GM21423 (cell line): ENCODE measurements at regions not wholly inside any gene's neighbourhood (a gene's known extent, or its start where the extent isn't known, plus 50 kb on each side); places are given as distances from the start of the nearest gene placed in this dataset.

Experiments used
- ATAC-seq: cut with Tn5 transposase; IDR thresholded peaks from one replicate; pipeline ENCODE4 v1.9.1; 2021; ENCODE audit warnings: mild to moderate bottlenecking, moderate library complexity; ENCODE audit not compliant: unreplicated experiment

DNA sequence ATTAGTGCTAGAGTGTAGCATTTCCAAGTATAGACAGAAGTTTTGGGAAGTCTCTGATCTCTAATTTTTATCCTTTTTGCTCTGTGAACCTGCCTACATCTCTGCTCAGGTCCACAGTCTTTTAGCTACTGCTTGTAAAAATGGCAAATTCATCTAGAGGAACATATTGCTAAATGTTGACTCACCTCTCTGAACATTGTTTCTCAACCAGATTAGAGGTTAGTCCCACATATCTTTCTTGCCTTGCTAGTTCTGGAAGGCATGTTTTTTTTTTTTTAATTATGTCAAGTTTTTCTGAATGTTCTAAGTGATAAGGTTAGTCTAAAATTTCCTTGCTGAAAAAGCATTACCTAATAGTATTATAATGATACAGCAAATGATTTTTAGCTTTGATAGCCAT lies 2889.6 kb upstream of the PCDH20 start:
- ATAC-seq: no peak

DNA sequence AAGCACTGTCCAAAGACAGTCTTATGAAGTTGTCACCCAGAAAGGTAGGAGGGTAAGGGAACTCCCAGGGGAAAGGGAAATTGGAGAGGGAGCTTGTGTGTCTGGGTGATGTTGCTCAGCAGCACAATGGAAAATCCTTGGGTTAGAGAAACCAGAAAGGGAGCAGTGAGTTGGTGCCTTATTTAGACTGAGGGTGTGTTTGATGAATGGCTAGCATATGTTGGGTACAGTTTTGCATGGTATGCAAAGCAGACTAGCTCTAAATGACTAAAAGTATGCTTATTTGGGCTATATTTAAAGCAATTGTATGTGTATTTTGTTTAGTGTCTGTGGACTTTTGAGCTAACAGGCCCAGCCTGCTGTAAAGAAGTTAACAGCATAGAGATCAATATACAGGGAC lies 2884.6 kb upstream of the PCDH20 start:
- ATAC-seq: no peak

- no peak for ATAC-seq
These were observed 2878.3 kb upstream of the PCDH20 start for GRCh38 chr13:64293923-64294322.

DNA sequence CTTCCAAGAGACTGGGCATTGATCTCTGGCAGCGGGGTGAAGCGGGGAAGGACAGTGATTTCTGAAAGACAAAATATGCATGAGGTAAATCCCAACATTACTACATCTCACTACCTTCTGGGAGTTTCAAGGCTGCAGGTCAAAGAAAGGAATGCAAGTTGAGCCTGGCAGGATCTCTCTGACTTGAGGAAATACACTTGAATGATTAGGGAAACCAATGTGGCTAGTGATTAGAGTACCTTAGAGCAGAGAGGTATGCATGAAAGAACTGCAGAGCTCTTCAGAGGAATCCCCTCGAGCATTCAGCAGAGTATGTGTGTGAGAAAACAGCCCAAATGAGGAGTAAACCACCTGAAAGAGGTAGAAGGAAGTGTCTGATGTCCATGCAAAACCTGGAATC lies 2874.1 kb upstream of the PCDH20 start:
- no peak for ATAC-seq

DNA sequence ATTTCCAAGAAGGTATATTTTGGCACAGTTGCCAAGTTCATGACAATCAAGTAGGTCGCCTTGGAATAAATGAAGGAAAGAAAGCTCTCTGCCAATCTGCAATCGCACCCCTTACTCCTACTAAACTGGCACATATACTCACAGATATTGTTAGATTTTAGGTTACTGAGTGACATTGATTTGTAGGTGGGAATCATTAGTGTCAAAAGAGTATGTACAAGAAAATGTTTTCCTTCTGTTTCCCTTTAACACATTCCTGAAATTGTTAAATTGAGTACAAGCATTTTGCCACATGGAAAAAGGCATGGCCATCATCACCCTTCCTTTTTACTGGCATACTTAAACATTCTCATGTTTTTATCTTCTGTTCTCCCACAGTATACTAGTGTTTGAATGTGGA lies 2868.3 kb upstream of the PCDH20 start:
- ATAC-seq: no peak

- no peak for ATAC-seq
These were observed 2862.8 kb upstream of the PCDH20 start for GRCh38 chr13:64278493-64278892.

- ATAC-seq: no peak
These were observed 2861.4 kb upstream of the PCDH20 start for GRCh38 chr13:64277097-64277496.

DNA sequence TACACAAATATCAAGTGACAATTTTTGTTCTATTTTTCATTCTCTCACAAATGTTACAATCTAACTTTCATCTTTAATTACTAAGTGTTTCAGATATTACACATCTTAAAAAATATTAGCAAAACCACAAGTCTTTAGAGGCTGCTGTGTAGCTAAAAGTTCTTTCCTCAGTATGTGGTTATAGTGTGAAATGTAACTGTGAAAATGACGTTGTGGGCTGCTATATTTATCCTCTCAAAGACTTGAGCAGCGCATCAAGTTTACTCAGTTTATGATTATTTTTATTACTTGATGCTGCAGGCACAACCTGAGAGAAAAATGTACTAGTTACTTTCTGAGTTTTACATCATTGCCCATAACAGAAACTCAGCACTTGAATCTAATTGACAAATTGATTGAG lies 2860.6 kb upstream of the PCDH20 start:
- no peak for ATAC-seq

- no peak for ATAC-seq
These were observed 2859.0 kb upstream of the PCDH20 start for GRCh38 chr13:64274481-64275217.

GRCh38 chr13:64273780-64274179 lies 2858.1 kb upstream of the PCDH20 start:
- no peak for ATAC-seq

GRCh38 chr13:64272681-64273080 lies 2857.0 kb upstream of the PCDH20 start:
- ATAC-seq: no peak

DNA sequence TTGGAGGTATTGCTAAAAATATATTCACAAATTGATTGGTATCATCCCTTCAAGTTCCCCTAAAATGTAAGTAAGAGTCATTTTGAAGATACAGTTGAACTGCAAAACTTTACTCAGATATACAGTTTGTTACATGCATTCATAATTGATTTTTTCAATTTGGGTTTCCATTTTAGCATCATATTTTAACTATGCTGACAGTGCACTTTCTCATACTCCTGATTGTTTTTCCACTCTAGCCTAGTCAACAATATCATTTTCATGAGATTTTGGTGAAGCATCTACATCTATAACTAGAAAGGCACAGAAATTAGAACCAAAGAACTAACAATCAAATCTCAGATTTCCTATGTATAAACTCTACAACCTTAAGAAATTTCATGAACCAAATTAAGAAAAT lies 2850.4 kb upstream of the PCDH20 start:
- no peak for ATAC-seq

- no peak for ATAC-seq
These were observed 2847.6 kb upstream of the PCDH20 start for GRCh38 chr13:64263285-64263684.

- ATAC-seq: no peak
These were observed 2841.1 kb upstream of the PCDH20 start for GRCh38 chr13:64256751-64257150.

DNA sequence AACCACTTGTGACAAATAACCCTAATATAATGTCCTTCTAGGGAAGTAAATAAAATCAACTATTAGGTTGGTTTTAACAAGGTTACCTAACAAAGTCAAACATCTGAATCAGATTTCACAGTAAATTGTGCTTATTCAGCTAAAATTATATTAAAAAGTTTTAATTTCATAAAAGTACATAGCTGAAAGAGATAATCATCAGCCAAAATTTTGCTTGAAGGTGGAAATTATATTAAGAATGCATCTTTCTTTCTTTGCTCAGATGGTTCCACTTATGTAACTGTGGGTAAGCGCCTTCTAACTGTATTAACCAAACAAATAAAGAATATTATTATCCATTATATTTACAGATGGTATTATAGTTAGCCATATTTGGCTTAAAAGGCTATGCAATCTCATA lies 2840.3 kb upstream of the PCDH20 start:
- ATAC-seq: no peak

DNA sequence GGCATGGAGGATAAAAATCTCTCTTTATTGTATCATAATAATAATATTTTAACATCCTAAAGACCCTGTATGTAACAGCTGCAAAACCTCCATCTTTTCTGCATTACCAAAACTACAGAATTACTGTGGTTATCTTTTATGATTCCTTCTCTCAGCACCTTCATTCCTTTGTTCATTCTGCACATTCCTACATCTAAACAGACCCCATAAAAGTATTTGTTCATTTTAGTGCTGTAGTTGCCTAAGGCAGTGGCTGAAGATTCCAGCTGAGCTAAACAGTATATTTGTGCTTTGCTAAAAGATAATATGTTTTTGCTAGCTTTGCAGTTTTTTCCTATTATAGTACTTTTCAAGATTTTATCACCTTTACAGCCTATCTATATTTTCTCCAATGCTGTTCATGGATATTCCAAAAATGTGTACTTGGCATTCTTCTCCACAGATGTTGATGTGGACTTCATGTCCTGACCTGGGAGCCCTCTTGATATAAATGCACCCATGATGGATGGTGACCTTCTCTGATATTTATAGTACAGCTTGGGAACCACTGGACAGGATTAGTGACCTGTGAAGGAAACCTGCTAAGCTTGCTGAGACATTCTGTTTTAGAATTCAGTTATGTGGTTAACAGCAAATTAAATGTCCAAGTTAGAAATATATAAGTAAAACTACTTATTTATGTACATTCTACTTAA lies 2832.9 kb upstream of the PCDH20 start:
- no peak for ATAC-seq

DNA sequence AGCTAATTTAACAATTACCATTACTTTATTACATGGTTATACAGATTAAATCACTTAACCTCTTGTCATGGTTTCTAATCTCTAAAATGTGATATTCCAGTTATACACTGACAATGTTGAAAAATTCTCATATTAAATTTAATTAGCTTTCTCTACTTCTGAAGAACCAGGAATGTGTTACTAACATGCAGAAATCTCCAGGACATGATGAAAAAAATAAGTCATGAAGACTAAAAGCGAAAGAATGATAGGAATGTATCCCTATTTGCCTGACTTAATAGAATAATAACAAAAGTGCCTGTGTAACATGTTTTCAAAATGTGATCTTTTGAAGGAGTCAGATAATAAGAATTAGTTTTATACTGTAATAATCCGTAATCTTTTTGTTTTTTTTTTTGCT lies 2823.7 kb upstream of the PCDH20 start:
- no peak for ATAC-seq

GRCh38 chr13:64234255-64234654 lies 2818.6 kb upstream of the PCDH20 start:
- ATAC-seq: no peak

GRCh38 chr13:64223016-64223415 lies 2807.4 kb upstream of the PCDH20 start:
- ATAC-seq: no peak

- no peak for ATAC-seq
These were observed 2791.0 kb upstream of the PCDH20 start for GRCh38 chr13:64206430-64207225.

GRCh38 chr13:64202517-64202916 lies 2786.9 kb upstream of the PCDH20 start:
- ATAC-seq: no peak

GRCh38 chr13:64197232-64197631 lies 2781.6 kb upstream of the PCDH20 start:
- ATAC-seq: no peak
